ENCODE measurements at regions not wholly inside any gene's neighbourhood (a gene's known extent, or its start where the extent isn't known, plus 50 kb on each side); places are given as distances from the start of the nearest gene placed in this dataset.

DNA sequence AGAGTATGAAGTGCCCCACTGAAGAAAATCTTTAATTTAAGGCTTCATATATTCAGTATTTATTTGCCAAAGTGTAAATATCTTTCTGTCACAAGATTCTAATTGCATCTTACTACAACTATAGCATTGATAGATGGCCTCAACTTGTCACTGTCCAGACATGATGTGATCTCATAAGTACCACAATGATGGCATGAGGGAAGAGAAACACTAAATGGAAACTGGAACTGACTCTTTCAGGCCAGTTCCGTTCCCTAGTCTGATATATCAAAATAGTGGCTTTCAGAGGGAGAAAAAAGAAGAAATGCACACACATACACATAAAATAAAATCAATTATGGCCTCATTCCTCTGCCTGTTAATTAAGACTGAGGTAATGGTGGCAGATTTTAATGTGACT is 615.7 kb downstream of the TBL1XR1 start:
- no peak for TF ChIP-seq POLR2A (IDR thresholded peaks at IDR 0.05)
- TF ChIP-seq, protein P1, sequence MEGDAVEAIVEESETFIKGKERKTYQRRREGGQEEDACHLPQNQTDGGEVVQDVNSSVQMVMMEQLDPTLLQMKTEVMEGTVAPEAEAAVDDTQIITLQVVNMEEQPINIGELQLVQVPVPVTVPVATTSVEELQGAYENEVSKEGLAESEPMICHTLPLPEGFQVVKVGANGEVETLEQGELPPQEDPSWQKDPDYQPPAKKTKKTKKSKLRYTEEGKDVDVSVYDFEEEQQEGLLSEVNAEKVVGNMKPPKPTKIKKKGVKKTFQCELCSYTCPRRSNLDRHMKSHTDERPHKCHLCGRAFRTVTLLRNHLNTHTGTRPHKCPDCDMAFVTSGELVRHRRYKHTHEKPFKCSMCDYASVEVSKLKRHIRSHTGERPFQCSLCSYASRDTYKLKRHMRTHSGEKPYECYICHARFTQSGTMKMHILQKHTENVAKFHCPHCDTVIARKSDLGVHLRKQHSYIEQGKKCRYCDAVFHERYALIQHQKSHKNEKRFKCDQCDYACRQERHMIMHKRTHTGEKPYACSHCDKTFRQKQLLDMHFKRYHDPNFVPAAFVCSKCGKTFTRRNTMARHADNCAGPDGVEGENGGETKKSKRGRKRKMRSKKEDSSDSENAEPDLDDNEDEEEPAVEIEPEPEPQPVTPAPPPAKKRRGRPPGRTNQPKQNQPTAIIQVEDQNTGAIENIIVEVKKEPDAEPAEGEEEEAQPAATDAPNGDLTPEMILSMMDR (IDR thresholded peaks at IDR 0.05) = no peak

Data from gastroesophageal sphincter (tissue), 3 donors.